ENCODE measurements at regions not wholly inside any gene's neighbourhood (a gene's known extent, or its start where the extent isn't known, plus 50 kb on each side); places are given as distances from the start of the nearest gene placed in this dataset.
"Not testable (repeated sequence)": the region's sequence is repeated elsewhere in the genome, so short reads cannot be mapped to it uniquely, and the experiment has no call there.

DNA sequence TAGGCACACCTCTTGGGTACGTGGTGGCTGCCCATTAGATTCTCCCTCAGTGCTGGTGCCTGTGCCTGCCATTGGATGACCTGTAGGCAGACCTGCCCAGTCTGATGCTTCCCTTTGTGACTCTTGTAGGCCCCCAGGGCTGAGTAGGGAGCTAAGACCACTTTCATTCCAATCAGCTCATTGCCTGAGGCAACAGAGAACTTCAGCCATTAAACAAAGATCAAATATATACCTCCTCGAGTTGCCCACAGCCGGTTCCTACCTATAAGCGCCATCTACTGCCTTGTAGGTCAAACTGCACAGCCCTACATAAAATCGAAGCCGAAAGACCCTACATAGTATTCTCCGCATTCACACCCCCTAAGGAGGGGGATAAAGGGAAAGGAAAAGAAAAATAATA, 184.6 kb downstream of the ETAA1 start:
- no peaks in the 10 kb centered on the region for H3K4me1 Mint-ChIP-seq
- no peaks in the 10 kb centered on the region for H3K27me3 Mint-ChIP-seq
- ATAC-seq (replicated peaks; ENCODE audit: extremely low read depth, poor library complexity, severe bottlenecking) (no peak), DNase-seq (ENCODE audit: low spot score in 2 of 2) (no peak)
- no peak overlapping the region for H3K4me3 Mint-ChIP-seq
- no peaks in the 10 kb centered on the region for H3K36me3 Mint-ChIP-seq (ENCODE audit: insufficient read depth)
- H3K9me3 Mint-ChIP-seq = peaks cover 27% of the 10 kb centered on the region
- H3K27ac Mint-ChIP-seq (ENCODE audit: low read depth) = no peak overlapping the region

DNA sequence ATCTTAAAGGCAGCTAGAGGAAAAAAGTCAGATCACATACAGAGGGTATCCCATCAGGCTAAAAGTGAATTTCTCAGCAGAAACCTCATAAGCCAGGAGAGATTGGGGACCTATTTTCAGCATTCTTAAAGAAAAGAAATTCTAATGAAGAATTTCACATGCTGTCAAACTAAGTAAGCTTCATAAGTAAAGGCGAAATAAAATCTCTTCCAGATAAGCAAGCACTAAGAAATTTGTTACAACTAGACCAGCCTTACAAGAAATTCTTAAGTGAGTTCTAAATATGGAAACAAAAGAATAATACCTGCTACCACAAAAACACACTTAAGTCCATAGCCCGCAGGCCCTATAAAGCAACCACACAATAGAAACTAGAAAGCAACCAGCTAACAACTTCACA, 186.1 kb downstream of the ETAA1 start:
- Mint-ChIP-seq H3K4me1 (no peaks in the 10 kb centered on the region), H3K27me3 (no peaks in the 10 kb centered on the region), H3K36me3 (ENCODE audit: insufficient read depth) (no peaks in the 10 kb centered on the region), H3K4me3 (no peak overlapping the region), H3K9me3 (peaks cover 23% of the 10 kb centered on the region), H3K27ac (ENCODE audit: low read depth) (no peak overlapping the region)
- no peak for DNase-seq (ENCODE audit: low spot score in 2 of 2)
- no peak for ATAC-seq (replicated peaks; ENCODE audit: extremely low read depth, poor library complexity, severe bottlenecking)

DNA sequence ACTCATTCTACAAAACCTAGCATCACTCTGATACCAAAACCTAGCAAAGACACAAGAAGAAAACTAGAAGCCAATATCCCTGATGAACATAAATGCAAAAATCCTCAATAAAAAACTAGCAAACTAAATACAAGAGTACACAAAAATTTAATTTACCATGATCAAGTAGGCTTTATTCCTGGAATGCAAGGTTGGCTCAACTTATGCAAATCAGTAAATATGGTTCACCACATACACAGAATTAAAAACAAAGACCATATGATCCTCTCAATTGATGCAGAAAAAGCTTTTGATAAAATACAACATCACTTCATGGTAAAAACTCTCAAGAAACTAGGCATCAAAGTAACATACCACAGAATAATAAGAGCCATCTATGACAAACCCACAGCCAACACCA, 188.3 kb downstream of the ETAA1 start:
- Mint-ChIP-seq H3K27me3 (no peaks in the 10 kb centered on the region), H3K27ac (ENCODE audit: low read depth) (no peak overlapping the region), H3K36me3 (ENCODE audit: insufficient read depth) (no peaks in the 10 kb centered on the region), H3K4me3 (no peak overlapping the region), H3K4me1 (no peaks in the 10 kb centered on the region), H3K9me3 (peaks cover 21% of the 10 kb centered on the region)
- ATAC-seq (replicated peaks; ENCODE audit: extremely low read depth, poor library complexity, severe bottlenecking) (no peak), DNase-seq (ENCODE audit: low spot score in 2 of 2) (no peak)

DNA sequence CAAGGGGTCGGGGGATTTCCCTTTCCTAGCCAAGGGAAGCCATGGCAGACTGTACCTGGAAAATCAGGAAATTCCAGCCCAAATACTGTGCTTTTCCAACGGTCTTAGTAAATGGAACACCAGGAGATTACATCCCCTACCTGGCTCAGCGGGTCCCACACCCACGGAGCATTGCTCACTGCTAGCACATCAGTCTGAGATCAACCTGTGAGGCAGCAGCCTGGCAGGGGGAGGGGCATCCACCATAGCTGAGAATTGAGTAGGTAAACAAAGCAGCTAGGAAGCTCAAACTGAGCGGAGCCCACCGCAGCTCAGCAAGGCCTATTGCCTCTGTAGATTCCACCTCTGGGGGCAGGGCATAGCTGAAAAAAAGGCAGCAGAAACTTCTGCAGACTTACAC, 192.0 kb downstream of the ETAA1 start:
- H3K9me3 Mint-ChIP-seq = peaks cover 34% of the 10 kb centered on the region
- not testable (repeated sequence) for H3K4me3 Mint-ChIP-seq; ATAC-seq (replicated peaks; ENCODE audit: extremely low read depth, poor library complexity, severe bottlenecking); H3K27me3 Mint-ChIP-seq; DNase-seq (ENCODE audit: low spot score in 2 of 2); H3K27ac Mint-ChIP-seq (ENCODE audit: low read depth); H3K36me3 Mint-ChIP-seq (ENCODE audit: insufficient read depth); H3K4me1 Mint-ChIP-seq

DNA sequence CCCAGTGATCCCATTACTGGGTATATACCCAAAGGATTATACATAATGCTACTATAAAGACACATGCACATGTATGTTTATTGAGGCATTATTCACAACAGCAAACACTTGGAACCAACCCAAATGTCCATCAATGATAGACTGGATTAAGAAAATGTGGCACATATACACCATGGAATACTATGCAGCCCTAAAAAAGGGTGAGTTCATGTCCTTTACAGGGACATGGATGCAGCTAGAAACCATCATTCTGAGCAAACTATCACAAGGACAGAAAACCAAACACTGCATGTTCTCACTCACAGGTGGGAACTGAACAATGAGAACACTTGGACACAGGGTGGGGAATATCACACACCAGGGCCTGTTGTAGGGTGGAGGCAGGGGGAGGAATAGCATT, 197.4 kb downstream of the ETAA1 start:
- H3K4me1 Mint-ChIP-seq; ATAC-seq (replicated peaks; ENCODE audit: extremely low read depth, poor library complexity, severe bottlenecking); H3K27ac Mint-ChIP-seq (ENCODE audit: low read depth); DNase-seq (ENCODE audit: low spot score in 2 of 2); H3K27me3 Mint-ChIP-seq; H3K4me3 Mint-ChIP-seq; H3K36me3 Mint-ChIP-seq (ENCODE audit: insufficient read depth): not testable (repeated sequence)
- H3K9me3 Mint-ChIP-seq = peaks cover 18% of the 10 kb centered on the region

DNA sequence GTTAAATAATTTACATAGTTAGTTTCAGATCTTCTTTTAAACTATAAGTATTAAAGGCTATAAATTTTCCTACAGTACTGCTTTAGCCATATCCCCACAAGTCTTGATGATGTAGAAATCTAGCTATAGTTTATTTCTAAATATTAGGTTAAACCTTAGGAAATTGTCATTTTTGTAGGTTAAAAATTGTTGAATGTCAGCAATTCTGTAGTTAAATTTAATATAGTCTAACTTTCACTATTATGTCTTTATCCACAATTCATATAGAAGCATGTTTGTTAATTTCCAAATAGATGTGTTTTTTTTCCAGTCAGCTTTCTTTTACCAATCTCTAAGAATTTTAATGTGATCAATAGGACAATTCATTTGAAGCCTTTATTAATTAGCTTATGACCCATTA, 199.7 kb downstream of the ETAA1 start:
- Mint-ChIP-seq H3K36me3 (ENCODE audit: insufficient read depth) (no peaks in the 10 kb centered on the region), H3K4me3 (no peak overlapping the region), H3K4me1 (no peaks in the 10 kb centered on the region), H3K27me3 (no peaks in the 10 kb centered on the region), H3K9me3 (peaks cover 8% of the 10 kb centered on the region), H3K27ac (ENCODE audit: low read depth) (no peak overlapping the region)
- DNase-seq (ENCODE audit: low spot score in 2 of 2) = no peak
- ATAC-seq (replicated peaks; ENCODE audit: extremely low read depth, poor library complexity, severe bottlenecking) = no peak

DNA sequence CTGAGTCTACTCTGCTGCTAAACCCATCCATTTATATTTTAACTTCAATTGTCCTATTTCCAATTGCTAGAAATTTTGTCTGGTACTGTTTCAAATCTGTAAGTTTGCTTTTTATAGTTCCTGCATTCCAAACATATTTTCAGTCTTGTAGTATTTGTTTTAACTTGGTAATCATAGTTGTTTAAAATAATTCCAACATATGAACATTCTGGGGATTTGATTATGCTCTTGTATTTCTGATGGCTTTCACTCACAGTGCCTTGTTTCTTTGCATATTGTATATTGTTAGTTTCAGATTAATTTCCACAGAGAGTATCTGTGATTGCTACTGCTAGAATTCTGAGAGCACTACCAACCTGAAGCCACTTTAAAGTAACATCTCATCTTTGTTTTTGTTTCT, 202.4 kb downstream of the ETAA1 start:
- Mint-ChIP-seq H3K4me3 (no peak overlapping the region), H3K27ac (ENCODE audit: low read depth) (no peak overlapping the region), H3K9me3 (peaks cover 12% of the 10 kb centered on the region), H3K36me3 (ENCODE audit: insufficient read depth) (no peaks in the 10 kb centered on the region), H3K4me1 (no peaks in the 10 kb centered on the region), H3K27me3 (no peaks in the 10 kb centered on the region)
- ATAC-seq (replicated peaks; ENCODE audit: extremely low read depth, poor library complexity, severe bottlenecking) = no peak
- DNase-seq (ENCODE audit: low spot score in 2 of 2) = no peak

DNA sequence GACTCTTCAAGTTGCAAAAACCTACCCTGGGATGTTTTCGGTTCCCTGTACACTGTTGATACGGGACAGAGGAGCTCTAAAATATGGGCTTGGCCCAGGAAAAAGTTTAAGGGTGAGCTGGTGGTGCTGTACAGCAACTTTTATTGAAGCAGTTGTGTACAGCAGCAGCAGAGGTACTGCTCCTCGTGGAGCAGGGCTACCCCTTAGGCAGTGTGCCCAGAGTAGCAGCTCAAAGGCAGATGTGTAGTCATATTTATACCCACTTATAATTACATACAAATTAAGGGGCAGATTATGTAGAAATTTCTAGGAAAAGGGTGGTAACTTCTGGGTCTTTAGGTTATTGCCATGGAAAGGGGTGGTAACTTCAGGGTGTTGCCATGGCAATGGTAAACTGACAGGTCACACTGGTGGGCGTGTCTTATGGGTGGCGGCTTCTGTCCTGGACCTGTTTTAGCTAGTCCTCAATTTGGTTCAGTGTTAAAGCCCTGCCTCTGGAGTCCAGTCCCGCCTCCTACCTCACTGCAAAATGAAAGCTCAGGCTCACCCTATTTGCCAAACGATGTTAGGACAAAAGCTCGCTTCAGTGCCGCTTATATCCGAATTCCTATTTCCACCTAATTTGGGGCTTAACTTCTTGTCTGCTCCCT, 203.2 kb downstream of the ETAA1 start:
- no peaks in the 10 kb centered on the region for H3K36me3 Mint-ChIP-seq (ENCODE audit: insufficient read depth)
- ATAC-seq (replicated peaks; ENCODE audit: extremely low read depth, poor library complexity, severe bottlenecking) = no peak

DNA sequence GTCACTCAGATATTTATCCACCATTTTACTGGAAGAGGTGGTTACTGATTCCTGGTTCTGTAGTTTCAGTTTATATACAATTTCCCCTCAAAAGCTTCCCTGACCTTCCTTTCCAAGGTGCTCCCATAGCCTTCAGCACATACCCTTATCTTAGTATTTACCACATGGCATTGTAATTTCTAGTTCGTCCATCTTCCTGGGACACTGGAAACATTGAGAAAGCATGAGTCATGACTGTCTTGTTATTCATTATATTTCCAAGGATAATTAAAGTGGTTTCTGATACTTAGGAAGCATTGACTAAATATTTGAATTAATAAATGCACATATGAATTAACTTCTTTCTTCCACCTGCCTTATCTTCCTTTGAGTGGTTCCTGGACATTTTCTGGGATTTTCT, 203.8 kb downstream of the ETAA1 start:
- no peaks in the 10 kb centered on the region for H3K27me3 Mint-ChIP-seq
- no peak overlapping the region for H3K4me3 Mint-ChIP-seq
- no peak for ATAC-seq (replicated peaks; ENCODE audit: extremely low read depth, poor library complexity, severe bottlenecking)
- H3K4me1 Mint-ChIP-seq = no peaks in the 10 kb centered on the region
- no peak for DNase-seq (ENCODE audit: low spot score in 2 of 2)
- no peak overlapping the region for H3K27ac Mint-ChIP-seq (ENCODE audit: low read depth)
- H3K36me3 Mint-ChIP-seq (ENCODE audit: insufficient read depth) = no peaks in the 10 kb centered on the region
- H3K9me3 Mint-ChIP-seq = peaks cover 12% of the 10 kb centered on the region

More for the DNA sequence above, 203.2 kb downstream of the ETAA1 start:
- Mint-ChIP-seq H3K27ac (ENCODE audit: low read depth) (no peak overlapping the region), H3K4me3 (no peak overlapping the region), H3K9me3 (peaks cover 12% of the 10 kb centered on the region), H3K27me3 (no peaks in the 10 kb centered on the region), H3K4me1 (no peaks in the 10 kb centered on the region)
- no peak for DNase-seq (ENCODE audit: low spot score in 2 of 2)

DNA sequence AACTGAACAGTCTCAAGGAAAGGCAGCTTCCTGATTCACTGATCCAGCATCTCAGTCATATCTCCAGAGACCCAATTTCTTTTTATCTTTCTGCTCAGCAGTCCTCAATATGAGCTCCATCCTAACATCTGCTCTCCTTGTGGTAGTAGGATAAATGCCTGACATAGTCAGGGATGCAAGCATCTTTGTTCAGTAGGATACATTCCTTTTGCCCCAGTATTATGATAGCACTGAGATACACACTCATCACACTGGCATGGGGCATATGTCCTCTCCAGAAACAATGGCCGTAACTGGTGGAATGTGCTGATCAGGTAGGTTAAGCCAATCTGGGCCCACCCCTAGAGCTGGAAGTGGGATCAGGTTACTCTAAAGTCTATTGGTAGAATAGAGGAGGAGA, 207.2 kb downstream of the ETAA1 start:
- Mint-ChIP-seq H3K9me3 (peaks cover 6% of the 10 kb centered on the region), H3K4me3 (no peak overlapping the region), H3K27ac (ENCODE audit: low read depth) (no peak overlapping the region), H3K4me1 (no peaks in the 10 kb centered on the region), H3K27me3 (no peaks in the 10 kb centered on the region), H3K36me3 (ENCODE audit: insufficient read depth) (no peaks in the 10 kb centered on the region)
- ATAC-seq (replicated peaks; ENCODE audit: extremely low read depth, poor library complexity, severe bottlenecking) (no peak), DNase-seq (ENCODE audit: low spot score in 2 of 2) (no peak)

DNA sequence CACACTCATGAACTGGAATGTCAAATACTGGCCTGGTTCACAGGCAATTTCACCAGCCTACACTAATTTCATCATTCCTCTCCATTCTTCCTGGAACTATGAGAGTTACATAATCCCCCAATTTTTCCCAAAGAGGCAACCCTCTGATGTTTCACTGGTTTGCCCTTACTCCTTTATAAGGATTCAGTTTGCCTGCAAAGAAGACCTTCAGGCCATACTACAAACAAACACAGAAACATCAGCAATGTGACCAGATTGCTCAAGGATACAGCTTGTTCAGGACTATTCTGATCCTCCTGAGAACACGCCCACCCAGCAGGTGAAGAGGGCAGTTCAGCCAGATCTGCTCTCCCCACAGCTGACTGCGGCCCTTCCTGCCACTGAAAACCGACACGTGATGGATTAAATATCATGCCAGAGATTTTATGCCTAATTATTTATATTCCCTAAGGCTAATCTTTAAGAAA, 215.5 kb downstream of the ETAA1 start:
- Mint-ChIP-seq H3K9me3 (peaks cover 5% of the 10 kb centered on the region), H3K27me3 (no peaks in the 10 kb centered on the region), H3K4me1 (no peaks in the 10 kb centered on the region), H3K36me3 (ENCODE audit: insufficient read depth) (no peaks in the 10 kb centered on the region), H3K27ac (ENCODE audit: low read depth) (no peak overlapping the region), H3K4me3 (no peak overlapping the region)
- DNase-seq (ENCODE audit: low spot score in 2 of 2) (no peak), ATAC-seq (replicated peaks; ENCODE audit: extremely low read depth, poor library complexity, severe bottlenecking) (no peak)

DNA sequence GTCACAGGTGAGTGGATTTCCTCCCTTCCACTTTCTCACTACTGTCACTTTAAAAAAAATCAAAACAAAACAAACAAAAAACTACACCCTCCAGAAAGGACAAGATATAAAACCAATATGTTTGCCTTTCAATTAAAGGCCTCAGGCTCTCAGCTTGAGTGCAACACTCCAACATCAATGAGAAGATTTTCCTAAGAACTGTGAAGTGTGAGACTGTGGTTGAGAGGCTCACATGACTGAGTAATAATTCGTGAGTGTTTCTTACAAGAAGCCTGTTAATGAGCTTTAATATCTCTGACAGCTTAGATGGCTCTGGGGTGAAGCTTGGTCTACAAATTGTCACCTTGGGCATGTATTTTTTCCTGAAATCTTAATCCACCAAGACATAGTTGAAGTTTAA, 216.1 kb downstream of the ETAA1 start:
- no peaks in the 10 kb centered on the region for H3K36me3 Mint-ChIP-seq (ENCODE audit: insufficient read depth)
- no peak for DNase-seq (ENCODE audit: low spot score in 2 of 2)
- H3K27ac Mint-ChIP-seq (ENCODE audit: low read depth) = no peak overlapping the region
- no peak for ATAC-seq (replicated peaks; ENCODE audit: extremely low read depth, poor library complexity, severe bottlenecking)
- peaks cover 5% of the 10 kb centered on the region for H3K9me3 Mint-ChIP-seq
- no peak overlapping the region for H3K4me3 Mint-ChIP-seq
- H3K27me3 Mint-ChIP-seq = no peaks in the 10 kb centered on the region
- no peaks in the 10 kb centered on the region for H3K4me1 Mint-ChIP-seq

DNA sequence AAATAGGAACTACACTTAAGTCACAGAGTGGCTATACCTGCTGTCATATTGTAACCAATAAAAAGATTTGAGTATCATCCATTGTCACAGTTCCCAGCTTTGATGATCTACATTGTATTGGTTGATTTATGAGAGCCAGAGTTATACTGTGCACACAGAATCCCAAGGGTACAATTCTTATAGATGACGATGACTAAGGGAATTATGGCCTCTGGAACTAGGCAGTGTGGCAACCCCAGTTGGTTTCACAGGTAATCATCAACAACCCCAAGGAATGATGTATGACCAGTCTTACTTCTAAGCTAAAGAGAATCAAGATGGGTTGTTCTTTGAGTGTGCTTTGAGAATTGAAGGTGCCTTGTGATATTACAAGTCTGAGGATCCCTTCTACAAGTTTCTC, 217.3 kb downstream of the ETAA1 start:
- H3K27me3 Mint-ChIP-seq = no peaks in the 10 kb centered on the region
- H3K4me3 Mint-ChIP-seq = no peak overlapping the region
- ATAC-seq (replicated peaks; ENCODE audit: extremely low read depth, poor library complexity, severe bottlenecking) = no peak
- no peak for DNase-seq (ENCODE audit: low spot score in 2 of 2)
- no peaks in the 10 kb centered on the region for H3K36me3 Mint-ChIP-seq (ENCODE audit: insufficient read depth)
- no peaks in the 10 kb centered on the region for H3K4me1 Mint-ChIP-seq
- no peak overlapping the region for H3K27ac Mint-ChIP-seq (ENCODE audit: low read depth)
- peaks cover 5% of the 10 kb centered on the region for H3K9me3 Mint-ChIP-seq

DNA sequence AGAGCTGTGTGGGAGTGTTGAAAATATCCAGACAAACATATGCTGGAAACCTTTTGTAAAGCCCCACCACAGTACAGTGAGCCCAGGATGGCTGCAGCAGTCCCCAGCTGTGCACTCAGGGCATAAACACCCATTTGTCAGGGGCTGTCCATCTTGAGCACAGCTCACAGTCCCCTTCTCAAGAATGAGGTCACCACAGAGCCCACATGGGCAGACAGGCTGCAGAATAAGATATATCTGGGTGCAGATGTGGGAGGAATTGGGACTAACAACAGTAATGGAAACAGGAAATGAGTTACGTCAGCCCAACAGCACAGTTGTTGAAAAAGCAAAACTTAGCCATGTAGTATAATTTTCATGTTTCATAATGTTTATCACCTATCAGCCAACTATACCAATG, 219.6 kb downstream of the ETAA1 start:
- no peaks in the 10 kb centered on the region for H3K9me3 Mint-ChIP-seq
- no peak overlapping the region for H3K4me3 Mint-ChIP-seq
- no peak overlapping the region for H3K27ac Mint-ChIP-seq (ENCODE audit: low read depth)
- no peaks in the 10 kb centered on the region for H3K27me3 Mint-ChIP-seq
- no peaks in the 10 kb centered on the region for H3K4me1 Mint-ChIP-seq
- ATAC-seq (replicated peaks; ENCODE audit: extremely low read depth, poor library complexity, severe bottlenecking) (no peak), DNase-seq (ENCODE audit: low spot score in 2 of 2) (no peak)
- no peaks in the 10 kb centered on the region for H3K36me3 Mint-ChIP-seq (ENCODE audit: insufficient read depth)
